NCI-H2029 treated with DMSO at 0.1 percent for 48 hours (cell line): ENCODE measurements at regions not wholly inside any gene's neighbourhood (a gene's known extent, or its start where the extent isn't known, plus 50 kb on each side); places are given as distances from the start of the nearest gene placed in this dataset.
"Not testable (repeated sequence)": the region's sequence is repeated elsewhere in the genome, so short reads cannot be mapped to it uniquely, and the experiment has no call there.

Experiments
- DNase-seq: peaks from one replicate; lab custom pipeline; 2025; lab: John Stamatoyannopoulos, UW

- no peak for DNase-seq
Measured at GRCh38 chr13:74574964-74575728, 440.9 kb upstream of the KLF12 start.

- no peak for DNase-seq
Measured at GRCh38 chr13:74573654-74574053, 439.4 kb upstream of the KLF12 start.

GRCh38 chr13:74571811-74572210 lies 437.6 kb upstream of the KLF12 start:
- DNase-seq = no peak

- no peak for DNase-seq
Measured at GRCh38 chr13:74570834-74571233, 436.6 kb upstream of the KLF12 start.

- DNase-seq = no peak
Measured at GRCh38 chr13:74570046-74570445, 435.8 kb upstream of the KLF12 start.

- no peak for DNase-seq
Measured at GRCh38 chr13:74569251-74569650, 435.0 kb upstream of the KLF12 start.

GRCh38 chr13:74567485-74567884 lies 433.3 kb upstream of the KLF12 start:
- DNase-seq = no peak

GRCh38 chr13:74562381-74562780 lies 428.2 kb upstream of the KLF12 start:
- no peak for DNase-seq

GRCh38 chr13:74561155-74561554 lies 427.0 kb upstream of the KLF12 start:
- no peak for DNase-seq

GRCh38 chr13:74560325-74560724 lies 426.1 kb upstream of the KLF12 start:
- DNase-seq = no peak

GRCh38 chr13:74557870-74558269 lies 423.7 kb upstream of the KLF12 start:
- DNase-seq = no peak

- DNase-seq = no peak
Measured at GRCh38 chr13:74555651-74556420, 421.6 kb upstream of the KLF12 start.

- DNase-seq = no peak
Measured at GRCh38 chr13:74555276-74555625, 421.0 kb upstream of the KLF12 start.

- no peak for DNase-seq
Measured at GRCh38 chr13:74554569-74555275, 420.5 kb upstream of the KLF12 start.

- no peak for DNase-seq
Measured at GRCh38 chr13:74550039-74550438, 415.8 kb upstream of the KLF12 start.

GRCh38 chr13:74536649-74537048 lies 402.4 kb upstream of the KLF12 start:
- DNase-seq = not testable (repeated sequence)

GRCh38 chr13:74533226-74533625 lies 399.0 kb upstream of the KLF12 start:
- DNase-seq = no peak

GRCh38 chr13:74530011-74530410 lies 395.8 kb upstream of the KLF12 start:
- no peak for DNase-seq

- DNase-seq = no peak
Measured at GRCh38 chr13:74528734-74529513, 394.7 kb upstream of the KLF12 start.

- DNase-seq = no peak
Measured at GRCh38 chr13:74523057-74523456, 388.9 kb upstream of the KLF12 start.

GRCh38 chr13:74511523-74511922 lies 377.3 kb upstream of the KLF12 start:
- DNase-seq = no peak

- no peak for DNase-seq
Measured at GRCh38 chr13:74487091-74487722, 353.0 kb upstream of the KLF12 start.
